Tibial nerve (tissue), 4 donors: ENCODE measurements at regions not wholly inside any gene's neighbourhood (a gene's known extent, or its start where the extent isn't known, plus 50 kb on each side); places are given as distances from the start of the nearest gene placed in this dataset.

Experiments used
- EP300 ChIP-seq, 2 donors: sonication (generic); formaldehyde crosslinking; IDR thresholded peaks; one replicate each; pipeline ENCODE4 v1.6.1; 2017; ENCODE audit warnings: antibody characterized with exemption in 2 of 2, mild to moderate bottlenecking in 1 of 2
- POLR2A ChIP-seq, 2 donors: fragments of 450-650 bp; IDR thresholded peaks; one replicate each; pipeline ENCODE4 v1.6.1; 2017; ENCODE audit warnings: antibody characterized with exemption in 2 of 2, mild to moderate bottlenecking in 2 of 2, moderate library complexity in 2 of 2
- TF ChIP-seq, protein P1 (sequence below), 5 experiments: fragments of 200-600 bp in 3 of 5; fragments of 450-650 bp in 2 of 5; sonication (generic) in 3 of 5; IDR thresholded peaks; one replicate each; pipeline ENCODE4 v1.5.1; 2016 to 2019; ENCODE audit warnings: antibody characterized with exemption in 5 of 5, mild to moderate bottlenecking in 3 of 5, moderate library complexity in 2 of 5

DNA sequence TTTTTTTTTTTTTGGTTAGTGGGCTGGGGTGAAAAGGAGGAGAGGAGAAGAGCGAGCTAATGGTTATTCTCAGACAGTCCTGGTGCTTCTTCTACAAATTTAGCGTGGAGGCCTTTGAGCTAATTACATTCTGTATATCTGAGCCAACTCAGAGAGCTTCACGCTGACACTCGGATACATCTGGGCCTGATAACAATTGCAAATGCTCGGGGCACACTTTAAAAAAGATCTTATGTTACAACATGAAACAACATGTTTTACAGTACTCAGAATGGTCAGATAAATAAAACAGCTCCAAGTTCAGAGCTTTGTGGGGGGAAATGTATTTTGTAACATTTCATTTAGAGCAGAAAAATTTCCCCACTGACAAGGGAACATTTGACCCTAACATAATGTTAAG lies 966.9 kb upstream of the NR2F2 start:
- TF ChIP-seq, protein P1, sequence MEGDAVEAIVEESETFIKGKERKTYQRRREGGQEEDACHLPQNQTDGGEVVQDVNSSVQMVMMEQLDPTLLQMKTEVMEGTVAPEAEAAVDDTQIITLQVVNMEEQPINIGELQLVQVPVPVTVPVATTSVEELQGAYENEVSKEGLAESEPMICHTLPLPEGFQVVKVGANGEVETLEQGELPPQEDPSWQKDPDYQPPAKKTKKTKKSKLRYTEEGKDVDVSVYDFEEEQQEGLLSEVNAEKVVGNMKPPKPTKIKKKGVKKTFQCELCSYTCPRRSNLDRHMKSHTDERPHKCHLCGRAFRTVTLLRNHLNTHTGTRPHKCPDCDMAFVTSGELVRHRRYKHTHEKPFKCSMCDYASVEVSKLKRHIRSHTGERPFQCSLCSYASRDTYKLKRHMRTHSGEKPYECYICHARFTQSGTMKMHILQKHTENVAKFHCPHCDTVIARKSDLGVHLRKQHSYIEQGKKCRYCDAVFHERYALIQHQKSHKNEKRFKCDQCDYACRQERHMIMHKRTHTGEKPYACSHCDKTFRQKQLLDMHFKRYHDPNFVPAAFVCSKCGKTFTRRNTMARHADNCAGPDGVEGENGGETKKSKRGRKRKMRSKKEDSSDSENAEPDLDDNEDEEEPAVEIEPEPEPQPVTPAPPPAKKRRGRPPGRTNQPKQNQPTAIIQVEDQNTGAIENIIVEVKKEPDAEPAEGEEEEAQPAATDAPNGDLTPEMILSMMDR (IDR thresholded peaks at IDR 0.05) = no peak
- TF ChIP-seq POLR2A (IDR thresholded peaks at IDR 0.05) = no peak
- TF ChIP-seq EP300 (IDR thresholded peaks at IDR 0.05) = no peak
